HG02798 (cell line): ENCODE measurements at regions not wholly inside any gene's neighbourhood (a gene's known extent, or its start where the extent isn't known, plus 50 kb on each side); places are given as distances from the start of the nearest gene placed in this dataset.
A peak's percentile ranks its signal among the peaks of the same experiment; 100 is the strongest.

Source experiments
- ATAC-seq: cut with Tn5 transposase; IDR thresholded peaks from one replicate; pipeline ENCODE4 v1.9.1; 2021; ENCODE audit warnings: mild to moderate bottlenecking; ENCODE audit not compliant: unreplicated experiment, poor library complexity

GRCh38 chr21:38989379-38989744 is 183.6 kb downstream of the ETS2 start:
- ATAC-seq: no peak

- no peak for ATAC-seq
Measured at GRCh38 chr21:38988509-38989378, 183.0 kb downstream of the ETS2 start.

DNA sequence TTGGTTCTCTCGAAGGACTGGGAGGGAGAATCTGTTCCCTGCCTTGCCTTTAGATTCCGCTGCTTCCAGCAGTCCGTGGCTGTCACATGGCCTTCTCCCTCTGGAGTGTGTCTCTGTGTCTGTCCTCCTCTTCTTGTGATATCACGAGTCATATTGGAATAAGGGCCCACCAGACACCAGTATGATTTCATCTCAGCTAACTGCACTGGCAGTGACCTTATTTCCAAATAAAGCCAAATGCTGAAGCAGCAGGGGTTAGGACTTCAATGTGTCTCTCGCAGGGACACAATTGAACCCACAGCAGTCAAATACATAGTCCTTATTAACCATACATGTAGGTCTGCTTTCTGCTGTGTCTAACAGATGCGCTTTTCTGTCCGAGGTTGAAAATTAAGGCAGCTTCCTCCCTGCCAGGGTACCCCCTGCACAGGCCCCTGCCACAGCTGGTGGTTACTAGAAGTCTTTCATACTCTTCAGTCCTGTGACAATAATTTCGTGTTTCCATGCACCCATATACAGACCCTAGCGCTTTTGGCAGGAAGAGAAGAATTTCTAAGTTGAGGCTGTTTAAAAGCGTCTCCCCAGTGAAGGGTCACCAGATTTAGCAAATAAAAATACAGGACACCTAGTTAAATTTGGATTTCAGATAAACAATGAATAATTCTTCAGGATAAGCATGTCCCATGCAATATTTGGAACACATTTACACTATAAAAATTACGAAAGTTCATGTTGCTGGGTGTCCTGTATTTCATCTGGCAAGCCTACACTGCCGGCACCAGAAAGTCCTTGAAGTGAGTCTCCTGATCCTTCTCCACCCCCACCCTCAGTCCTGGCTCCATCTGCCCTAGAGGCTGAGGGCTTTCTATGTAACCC is 182.1 kb downstream of the ETS2 start:
- ATAC-seq: no peak

- no peak for ATAC-seq
Measured at GRCh38 chr21:38986806-38987632, 181.3 kb downstream of the ETS2 start.

GRCh38 chr21:38986406-38986805 is 180.7 kb downstream of the ETS2 start:
- no peak for ATAC-seq

DNA sequence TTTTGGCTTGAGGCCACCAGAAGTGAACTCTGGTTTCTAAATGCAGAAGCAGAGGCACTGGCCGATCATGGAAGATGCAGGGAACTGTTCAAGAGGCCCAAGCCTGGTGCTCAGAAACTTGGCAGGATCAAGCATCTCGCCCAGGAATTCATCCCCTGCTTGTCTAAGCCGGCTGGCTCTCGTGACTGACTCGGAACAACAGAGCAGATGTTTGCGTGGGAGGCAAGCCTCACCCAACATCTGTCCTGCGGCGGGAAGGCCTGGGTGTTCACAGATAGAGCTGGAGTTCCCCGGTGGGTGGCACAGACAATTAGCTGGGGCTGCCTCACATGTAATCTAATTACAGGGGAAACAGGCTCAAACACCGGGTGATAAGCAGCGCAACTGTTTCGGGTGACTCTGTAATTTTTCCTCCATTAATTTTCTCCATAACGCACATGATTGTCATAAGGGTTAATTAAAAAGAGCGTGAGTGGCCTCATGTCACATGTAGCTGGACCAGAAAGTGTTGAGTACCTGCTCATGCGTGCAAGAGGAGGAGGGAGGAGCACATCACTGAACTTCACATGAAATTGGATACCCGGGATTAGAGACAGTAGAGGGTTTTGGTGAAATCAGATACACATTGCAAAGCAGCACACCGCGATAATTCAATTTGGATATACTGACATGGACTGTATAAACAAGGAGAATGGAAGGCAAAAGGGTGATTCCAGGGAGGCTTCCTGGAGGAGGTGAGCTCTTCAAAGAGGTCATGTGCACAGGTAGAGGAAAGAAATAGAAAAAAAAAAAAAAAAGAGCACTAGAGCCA is 180.0 kb downstream of the ETS2 start:
- peak; percentile 75 for ATAC-seq

GRCh38 chr21:38984982-38985567 is 179.3 kb downstream of the ETS2 start:
- no peak for ATAC-seq

DNA sequence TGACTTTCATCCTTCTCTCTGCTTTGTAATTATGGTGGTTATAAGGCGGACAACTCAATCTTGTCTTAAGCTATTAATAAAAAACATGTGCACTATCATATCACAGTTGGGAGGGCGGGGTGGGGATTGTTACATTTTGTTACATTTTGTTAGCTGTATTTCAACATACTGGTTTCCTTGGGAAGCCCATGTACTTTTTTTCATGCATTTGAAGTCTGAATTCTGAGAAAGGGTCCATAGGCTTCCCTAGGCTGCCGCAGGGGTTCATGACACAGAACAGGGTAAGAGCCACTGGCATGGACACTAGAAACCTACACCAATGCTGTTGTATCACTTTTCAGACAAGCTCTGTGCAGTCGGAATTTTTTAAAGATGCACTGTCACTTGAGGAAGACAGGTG is 178.8 kb downstream of the ETS2 start:
- ATAC-seq: no peak

- ATAC-seq: no peak
Measured at GRCh38 chr21:38983560-38983959, 177.8 kb downstream of the ETS2 start.

DNA sequence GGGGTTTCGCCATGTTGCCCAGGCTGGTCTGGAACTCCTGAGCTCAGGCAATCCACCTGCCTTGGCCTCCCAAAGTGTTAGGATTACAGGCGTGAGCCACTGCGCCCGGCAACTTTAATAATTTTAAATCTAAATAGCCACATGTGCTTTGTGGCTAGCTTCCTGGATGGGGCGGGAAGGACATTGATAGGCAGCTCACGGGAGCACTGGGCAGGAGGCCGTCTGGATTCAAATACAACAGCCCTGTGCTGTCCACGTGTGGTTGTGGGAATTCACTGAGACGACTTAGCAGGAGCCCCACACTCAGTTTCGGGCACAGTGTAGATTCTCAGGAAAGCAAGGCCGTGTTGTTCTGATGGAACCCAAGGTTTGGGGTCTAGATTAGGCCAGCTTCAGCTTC is 177.1 kb downstream of the ETS2 start:
- no peak for ATAC-seq

DNA sequence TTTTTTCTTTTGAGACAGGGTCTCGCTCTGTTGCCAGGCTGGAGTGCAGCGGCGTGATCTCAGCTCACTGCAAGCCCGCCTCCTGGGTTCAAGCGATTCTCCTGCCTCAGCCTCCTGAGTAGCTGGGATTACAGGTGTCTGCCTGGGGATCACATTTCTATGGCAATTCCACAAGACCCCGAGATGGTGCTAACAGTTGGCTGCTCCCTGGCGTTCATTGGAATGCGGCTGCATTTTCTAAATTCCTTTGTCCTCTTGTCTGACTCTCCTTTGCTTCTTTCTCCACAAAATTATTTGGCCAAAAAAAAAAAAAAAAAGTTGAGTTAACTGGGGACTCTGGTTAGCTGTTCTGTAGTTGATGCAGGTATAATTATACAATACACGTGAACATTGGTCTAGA is 176.4 kb downstream of the ETS2 start:
- ATAC-seq: no peak

DNA sequence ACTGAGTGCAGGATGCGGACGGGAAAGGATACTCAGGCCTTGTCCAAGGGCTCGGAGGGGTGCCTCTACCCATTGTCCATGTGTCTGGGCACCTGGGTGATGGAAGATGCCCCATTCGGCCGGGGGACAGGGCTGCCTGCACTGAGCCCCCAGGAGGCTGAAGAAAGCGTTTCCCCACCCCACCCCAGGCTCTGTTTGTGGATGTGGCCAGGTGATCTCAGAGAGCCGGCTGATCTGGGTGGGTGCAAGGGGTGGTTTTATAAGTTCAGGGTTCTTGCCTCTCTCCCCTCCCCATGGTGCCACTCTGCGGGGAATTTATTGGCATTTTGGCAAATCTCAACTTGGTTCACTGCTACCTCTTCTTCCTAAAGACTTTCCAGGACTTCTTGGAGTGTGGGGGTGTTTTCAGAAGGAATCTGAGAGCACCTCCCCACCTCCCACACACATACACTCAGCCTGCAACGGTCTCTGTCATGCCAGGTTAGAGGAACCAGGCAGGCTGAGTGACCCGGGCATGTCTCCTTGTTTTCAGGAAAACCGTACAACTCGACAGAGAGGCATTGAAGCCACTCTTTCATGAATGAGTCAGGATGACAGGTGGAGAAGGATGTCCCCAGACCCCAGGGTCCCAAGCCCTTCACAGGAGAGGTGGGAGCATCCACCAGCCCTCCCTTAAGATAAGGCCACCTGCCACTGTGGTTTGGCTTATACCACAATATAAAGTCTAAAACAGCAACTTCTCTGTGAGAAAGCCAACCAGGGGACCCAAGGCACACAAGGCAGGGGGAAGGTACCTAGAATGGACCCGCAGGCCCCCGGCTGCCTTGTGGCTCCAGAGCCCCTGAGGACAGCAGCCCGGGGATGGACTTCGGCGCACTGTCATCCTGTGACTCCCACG is 174.9 kb downstream of the ETS2 start:
- ATAC-seq: no peak

GRCh38 chr21:38979271-38980121 is 173.8 kb downstream of the ETS2 start:
- ATAC-seq: peak; percentile 51

GRCh38 chr21:38976900-38977299 is 171.2 kb downstream of the ETS2 start:
- no peak for ATAC-seq

DNA sequence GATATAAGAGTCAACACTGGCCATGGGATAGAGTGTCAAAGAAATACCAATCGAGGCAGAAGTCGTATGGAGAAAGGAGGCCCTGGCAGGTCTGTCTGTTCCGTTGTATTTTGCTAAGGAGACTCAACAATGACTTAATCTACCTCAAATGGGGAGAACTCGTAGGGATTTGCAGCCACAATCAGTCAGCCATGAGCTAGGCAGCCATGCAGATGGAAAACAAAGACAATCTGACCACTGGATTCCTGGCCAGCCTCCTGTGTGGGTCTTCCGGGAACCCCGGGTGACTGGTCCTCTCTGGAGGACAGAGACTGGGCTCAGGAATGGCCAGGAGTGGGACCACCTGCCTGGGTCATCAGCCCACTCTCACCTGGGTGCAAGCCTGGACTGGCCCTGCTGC is 167.8 kb downstream of the ETS2 start:
- ATAC-seq: no peak

GRCh38 chr21:38972078-38972477 is 166.3 kb downstream of the ETS2 start:
- ATAC-seq: no peak

DNA sequence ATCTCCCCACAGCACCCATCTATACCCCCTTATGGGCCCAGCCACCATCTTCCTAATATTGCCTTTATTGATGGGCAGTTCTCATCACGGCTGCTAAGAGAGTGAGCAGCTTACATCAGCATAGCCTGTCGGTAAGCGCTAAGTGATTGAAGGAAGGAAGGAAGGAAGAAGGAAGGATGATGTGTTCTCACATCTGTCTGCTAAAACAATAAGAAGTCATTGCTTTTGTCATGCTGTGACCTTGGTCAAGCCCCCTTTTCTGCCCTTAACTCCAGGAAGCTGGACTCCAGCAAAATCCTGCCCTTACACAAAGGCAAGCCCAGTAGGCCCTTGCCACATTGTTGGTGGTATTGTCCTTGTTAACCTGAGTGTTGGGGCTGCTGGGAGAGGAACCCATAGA is 165.0 kb downstream of the ETS2 start:
- no peak for ATAC-seq
